ENCODE measurements at regions not wholly inside any gene's neighbourhood (a gene's known extent, or its start where the extent isn't known, plus 50 kb on each side); places are given as distances from the start of the nearest gene placed in this dataset.

- no peak for TF ChIP-seq CTCF (conservative IDR thresholded peaks at IDR 0.05)
- DNase-seq (ENCODE audit: extremely low spot score, unreplicated experiment), result no peak
Observed at GRCh38 chr2:76210551-76210950, 499.8 kb upstream of the GCFC2 start.

GRCh38 chr2:76204048-76204447 is 493.3 kb upstream of the GCFC2 start:
- Mint-ChIP-seq H3K4me3 (no peak overlapping the region), H3K36me3 (no peaks in the 10 kb centered on the region), H3K27ac (no peak overlapping the region), H3K4me1 (ENCODE audit: unreplicated experiment) (no peaks in the 10 kb centered on the region), H3K9me3 (no peaks in the 10 kb centered on the region), H3K27me3 (no peaks in the 10 kb centered on the region)
- no peak for TF ChIP-seq CTCF (conservative IDR thresholded peaks at IDR 0.05)
- DNase-seq (ENCODE audit: extremely low spot score, unreplicated experiment), result no peak

More at GRCh38 chr2:76210551-76210950, 499.8 kb upstream of the GCFC2 start:
- H3K4me3 Mint-ChIP-seq, result no peak overlapping the region
- no peak overlapping the region for H3K27ac Mint-ChIP-seq
- no peaks in the 10 kb centered on the region for H3K36me3 Mint-ChIP-seq
- H3K9me3 Mint-ChIP-seq, result no peaks in the 10 kb centered on the region
- H3K4me1 Mint-ChIP-seq (ENCODE audit: unreplicated experiment), result no peaks in the 10 kb centered on the region
- no peaks in the 10 kb centered on the region for H3K27me3 Mint-ChIP-seq

GRCh38 chr2:76202866-76203265 is 492.2 kb upstream of the GCFC2 start:
- Mint-ChIP-seq H3K4me1 (ENCODE audit: unreplicated experiment) (no peaks in the 10 kb centered on the region), H3K27me3 (peaks cover 1% of the 10 kb centered on the region), H3K4me3 (no peak overlapping the region), H3K27ac (no peak overlapping the region), H3K9me3 (no peaks in the 10 kb centered on the region), H3K36me3 (no peaks in the 10 kb centered on the region)
- TF ChIP-seq CTCF (conservative IDR thresholded peaks at IDR 0.05), result no peak
- no peak for DNase-seq (ENCODE audit: extremely low spot score, unreplicated experiment)

GRCh38 chr2:76197842-76198448 is 487.2 kb upstream of the GCFC2 start:
- Mint-ChIP-seq H3K4me1 (ENCODE audit: unreplicated experiment) (no peaks in the 10 kb centered on the region), H3K36me3 (no peaks in the 10 kb centered on the region), H3K27ac (no peak overlapping the region), H3K27me3 (peaks cover 9% of the 10 kb centered on the region), H3K9me3 (no peaks in the 10 kb centered on the region), H3K4me3 (no peak overlapping the region)
- TF ChIP-seq CTCF (conservative IDR thresholded peaks at IDR 0.05), result peak; percentile 85
- no peak for DNase-seq (ENCODE audit: extremely low spot score, unreplicated experiment)

GRCh38 chr2:76197428-76197827 is 486.7 kb upstream of the GCFC2 start:
- Mint-ChIP-seq H3K4me1 (ENCODE audit: unreplicated experiment) (no peaks in the 10 kb centered on the region), H3K9me3 (no peaks in the 10 kb centered on the region), H3K27me3 (peaks cover 9% of the 10 kb centered on the region), H3K4me3 (no peak overlapping the region), H3K36me3 (no peaks in the 10 kb centered on the region), H3K27ac (no peak overlapping the region)
- no peak for TF ChIP-seq CTCF (conservative IDR thresholded peaks at IDR 0.05)
- DNase-seq (ENCODE audit: extremely low spot score, unreplicated experiment), result no peak

Data from type B pancreatic cell (in vitro differentiated cells).